WTC11 (cell line): ENCODE measurements at regions not wholly inside any gene's neighbourhood (a gene's known extent, or its start where the extent isn't known, plus 50 kb on each side); places are given as distances from the start of the nearest gene placed in this dataset.

Experiments
- ATAC-seq: fragments of 200-7000 bp; cut with Tn5 transposase; 2 replicates; pipeline ENCODE4 v1.10.0; 2021; ENCODE audit warnings: mild to moderate bottlenecking, moderate library complexity
- CTCF ChIA-PET: fragments of 300-600 bp; sonication (Branson Sonifier 250); formaldehyde crosslinking; loops from one replicate; lab custom pipeline; 2021; ENCODE audit warnings: antibody characterized with exemption; lab: Charles Lee
- POLR2A ChIA-PET: fragments of 350-600 bp; sonication (Branson Sonifier 250); formaldehyde crosslinking; loops from one replicate; lab custom pipeline; 2021; ENCODE audit warnings: antibody characterized with exemption; lab: Charles Lee
- DNase-seq: peaks from one replicate; pipeline ENCODE4 v3.0.0; 2021; ENCODE audit warnings: low spot score
- H3K27ac Mint-ChIP-seq: 2 replicates; pipeline ENCODE4 v1.8.0; 2021; ENCODE audit warnings: mixed read lengths
- H3K27me3 Mint-ChIP-seq: 2 replicates; pipeline ENCODE4 v1.8.0; 2021; ENCODE audit warnings: low read depth, mild to moderate bottlenecking, moderate library complexity, mixed read lengths
- H3K36me3 Mint-ChIP-seq: 2 replicates; pipeline ENCODE4 v1.8.0; 2021; ENCODE audit warnings: mixed read lengths
- H3K4me1 Mint-ChIP-seq: 2 replicates; pipeline ENCODE4 v1.8.0; 2022; ENCODE audit warnings: mixed read lengths
- H3K4me3 Mint-ChIP-seq: 2 replicates; pipeline ENCODE4 v1.8.0; 2021; ENCODE audit warnings: mild to moderate bottlenecking, moderate library complexity, mixed read lengths
- H3K9me3 Mint-ChIP-seq: 2 replicates; pipeline ENCODE4 v1.8.0; 2021; ENCODE audit warnings: mixed read lengths
- EMX1 ChIP-seq: fragments of 250-450 bp; sonication (Bioruptor Pico); IDR thresholded peaks from 2 replicates; pipeline ENCODE4 v1.8.0; 2021; ENCODE audit warnings: mild to moderate bottlenecking
- GRHL2 ChIP-seq: fragments of 250-450 bp; sonication (Bioruptor Pico); IDR thresholded peaks from 2 replicates; pipeline ENCODE4 v1.8.0; 2022; ENCODE audit warnings: mild to moderate bottlenecking, moderate library complexity; ENCODE audit not compliant: insufficient replicate concordance, severe bottlenecking
- MXD4 ChIP-seq: fragments of 250-450 bp; sonication (Bioruptor Pico); IDR thresholded peaks from 2 replicates; pipeline ENCODE4 v1.8.0; 2021; ENCODE audit warnings: mild to moderate bottlenecking, moderate library complexity, borderline replicate concordance
- NFATC4 ChIP-seq: fragments of 250-450 bp; sonication (Bioruptor Pico); IDR thresholded peaks from 2 replicates; pipeline ENCODE4 v1.9.0; 2021; ENCODE audit warnings: mild to moderate bottlenecking
- PRDM15 ChIP-seq: sonication (generic); formaldehyde crosslinking; IDR thresholded peaks from 2 replicates; pipeline ENCODE4 v1.8.0; 2022; ENCODE audit warnings: missing genetic modification reagents
- RELA ChIP-seq: sonication (generic); formaldehyde crosslinking; IDR thresholded peaks from 2 replicates; pipeline ENCODE4 v1.8.1; 2022; ENCODE audit warnings: missing genetic modification reagents, mild to moderate bottlenecking, borderline replicate concordance
- ZNF121 ChIP-seq: sonication (generic); formaldehyde crosslinking; IDR thresholded peaks from 2 replicates; pipeline ENCODE4 v1.8.0; 2023; ENCODE audit warnings: missing genetic modification reagents
- ZNF232 ChIP-seq: sonication (generic); formaldehyde crosslinking; IDR thresholded peaks from 2 replicates; pipeline ENCODE4 v1.8.0; 2022; ENCODE audit warnings: mild to moderate bottlenecking, missing genetic modification reagents
- ZNF317 ChIP-seq: sonication (generic); formaldehyde crosslinking; IDR thresholded peaks from 2 replicates; pipeline ENCODE4 v1.8.1; 2023; ENCODE audit warnings: low read depth, mild to moderate bottlenecking, moderate library complexity, missing genetic modification reagents, borderline replicate concordance
- ZNF396 ChIP-seq: fragments of 250-450 bp; sonication (Bioruptor Pico); IDR thresholded peaks from 2 replicates; pipeline ENCODE4 v1.8.0; 2021; ENCODE audit warnings: mild to moderate bottlenecking, moderate library complexity, borderline replicate concordance
- TF ChIP-seq, protein P1 (sequence below): fragments of 250-450 bp; sonication (Bioruptor Pico); IDR thresholded peaks from 2 replicates; pipeline ENCODE4 v2.1.2; 2022; ENCODE audit warnings: mild to moderate bottlenecking, moderate library complexity
- TF ChIP-seq, protein P2 (sequence below): fragments of 250-450 bp; sonication (Bioruptor Pico); conservative IDR thresholded peaks from 2 replicates; pipeline ENCODE4 v1.9.0; 2021; ENCODE audit warnings: mild to moderate bottlenecking
- TF ChIP-seq, protein P3 (sequence below): sonication (generic); formaldehyde crosslinking; IDR thresholded peaks from 2 replicates; pipeline ENCODE4 v1.8.1; 2022; ENCODE audit warnings: mild to moderate bottlenecking, moderate library complexity, missing genetic modification reagents
- TF ChIP-seq, protein P4 (sequence below): fragments of 250-450 bp; sonication (Bioruptor Pico); IDR thresholded peaks from 2 replicates; pipeline ENCODE4 v1.8.0; 2021; ENCODE audit warnings: mild to moderate bottlenecking
- TF ChIP-seq, protein P5 (sequence below): sonication (generic); formaldehyde crosslinking; IDR thresholded peaks from 2 replicates; pipeline ENCODE4 v1.8.0; 2022; ENCODE audit warnings: mild to moderate bottlenecking, missing genetic modification reagents
- TF ChIP-seq, protein P6 (sequence below): sonication (generic); formaldehyde crosslinking; IDR thresholded peaks from 2 replicates; pipeline ENCODE4 v1.8.1; 2022; ENCODE audit warnings: mild to moderate bottlenecking, missing genetic modification reagents, moderate library complexity, borderline replicate concordance

GRCh38 chr2:58376592-58376991 is 135.5 kb upstream of the FANCL start (continued):
- TF ChIP-seq PRDM15, result no peak
- TF ChIP-seq, protein P1, sequence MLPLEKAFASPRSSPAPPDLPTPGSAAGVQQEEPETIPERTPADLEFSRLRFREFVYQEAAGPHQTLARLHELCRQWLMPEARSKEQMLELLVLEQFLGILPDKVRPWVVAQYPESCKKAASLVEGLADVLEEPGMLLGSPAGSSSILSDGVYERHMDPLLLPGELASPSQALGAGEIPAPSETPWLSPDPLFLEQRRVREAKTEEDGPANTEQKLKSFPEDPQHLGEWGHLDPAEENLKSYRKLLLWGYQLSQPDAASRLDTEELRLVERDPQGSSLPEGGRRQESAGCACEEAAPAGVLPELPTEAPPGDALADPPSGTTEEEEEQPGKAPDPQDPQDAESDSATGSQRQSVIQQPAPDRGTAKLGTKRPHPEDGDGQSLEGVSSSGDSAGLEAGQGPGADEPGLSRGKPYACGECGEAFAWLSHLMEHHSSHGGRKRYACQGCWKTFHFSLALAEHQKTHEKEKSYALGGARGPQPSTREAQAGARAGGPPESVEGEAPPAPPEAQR (CRISPR knock-in tag), result no peak
- no peak for TF ChIP-seq ZNF232 (CRISPR knock-in tag)
- TF ChIP-seq, protein P2, sequence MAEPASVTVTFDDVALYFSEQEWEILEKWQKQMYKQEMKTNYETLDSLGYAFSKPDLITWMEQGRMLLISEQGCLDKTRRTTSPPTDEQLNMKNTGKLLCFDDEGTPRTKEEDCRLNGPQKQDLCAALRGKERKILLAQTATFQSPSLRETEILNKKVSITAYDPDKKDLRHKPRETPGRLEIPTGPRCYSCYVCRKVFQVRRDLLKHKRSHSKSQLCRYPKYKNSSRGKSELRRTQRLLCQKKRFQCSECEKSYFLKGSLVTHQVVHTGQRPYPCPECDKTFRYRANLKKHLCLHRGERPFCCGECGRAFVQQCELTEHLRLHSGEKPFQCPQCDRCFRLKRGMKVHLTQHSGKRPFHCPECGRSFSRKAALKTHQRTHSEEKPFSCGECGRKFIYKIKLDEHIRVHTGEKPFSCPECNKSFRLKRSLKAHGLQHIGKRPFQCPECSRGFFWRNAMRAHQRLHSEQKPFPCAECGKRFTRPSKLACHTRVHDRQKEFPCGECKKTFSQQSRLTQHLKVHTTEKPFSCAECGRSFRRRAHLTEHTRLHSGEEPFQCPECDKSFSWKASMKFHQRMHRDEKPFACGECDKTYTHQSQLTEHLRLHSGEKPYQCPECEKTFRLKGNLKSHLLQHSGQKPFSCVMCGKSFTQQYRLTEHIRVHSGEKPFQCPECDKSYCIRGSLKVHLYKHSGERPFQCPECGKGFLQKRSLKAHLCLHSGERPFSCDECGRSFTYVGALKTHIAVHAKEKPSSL (CRISPR knock-in tag), result no peak

GRCh38 chr2:58369594-58369993 is 128.5 kb upstream of the FANCL start:
- POLR2A ChIA-PET, result no interaction called here
- CTCF ChIA-PET, result no interaction called here
- no peaks in the 10 kb centered on the region for H3K27me3 Mint-ChIP-seq
- H3K36me3 Mint-ChIP-seq, result no peaks in the 10 kb centered on the region
- DNase-seq, result no peak
- peaks cover 12% of the 10 kb centered on the region for H3K9me3 Mint-ChIP-seq
- H3K4me1 Mint-ChIP-seq, result peaks cover 11% of the 10 kb centered on the region
- TF ChIP-seq NFATC4 (CRISPR knock-in tag), result no peak
- TF ChIP-seq, protein P3, sequence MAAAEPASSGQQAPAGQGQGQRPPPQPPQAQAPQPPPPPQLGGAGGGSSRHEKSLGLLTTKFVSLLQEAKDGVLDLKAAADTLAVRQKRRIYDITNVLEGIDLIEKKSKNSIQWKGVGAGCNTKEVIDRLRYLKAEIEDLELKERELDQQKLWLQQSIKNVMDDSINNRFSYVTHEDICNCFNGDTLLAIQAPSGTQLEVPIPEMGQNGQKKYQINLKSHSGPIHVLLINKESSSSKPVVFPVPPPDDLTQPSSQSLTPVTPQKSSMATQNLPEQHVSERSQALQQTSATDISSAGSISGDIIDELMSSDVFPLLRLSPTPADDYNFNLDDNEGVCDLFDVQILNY (CRISPR knock-in tag), result no peak
- TF ChIP-seq, protein P4, sequence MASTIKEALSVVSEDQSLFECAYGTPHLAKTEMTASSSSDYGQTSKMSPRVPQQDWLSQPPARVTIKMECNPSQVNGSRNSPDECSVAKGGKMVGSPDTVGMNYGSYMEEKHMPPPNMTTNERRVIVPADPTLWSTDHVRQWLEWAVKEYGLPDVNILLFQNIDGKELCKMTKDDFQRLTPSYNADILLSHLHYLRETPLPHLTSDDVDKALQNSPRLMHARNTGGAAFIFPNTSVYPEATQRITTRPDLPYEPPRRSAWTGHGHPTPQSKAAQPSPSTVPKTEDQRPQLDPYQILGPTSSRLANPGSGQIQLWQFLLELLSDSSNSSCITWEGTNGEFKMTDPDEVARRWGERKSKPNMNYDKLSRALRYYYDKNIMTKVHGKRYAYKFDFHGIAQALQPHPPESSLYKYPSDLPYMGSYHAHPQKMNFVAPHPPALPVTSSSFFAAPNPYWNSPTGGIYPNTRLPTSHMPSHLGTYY, result no peak
- no peak for TF ChIP-seq EMX1 (CRISPR knock-in tag)
- no peak for TF ChIP-seq ZNF396 (CRISPR knock-in tag)
- TF ChIP-seq, all 79 proteins: peak for 0
- Mint-ChIP-seq H3K4me3 (no peak overlapping the region), H3K27ac (no peak overlapping the region)
- no peak for ATAC-seq

DNA sequence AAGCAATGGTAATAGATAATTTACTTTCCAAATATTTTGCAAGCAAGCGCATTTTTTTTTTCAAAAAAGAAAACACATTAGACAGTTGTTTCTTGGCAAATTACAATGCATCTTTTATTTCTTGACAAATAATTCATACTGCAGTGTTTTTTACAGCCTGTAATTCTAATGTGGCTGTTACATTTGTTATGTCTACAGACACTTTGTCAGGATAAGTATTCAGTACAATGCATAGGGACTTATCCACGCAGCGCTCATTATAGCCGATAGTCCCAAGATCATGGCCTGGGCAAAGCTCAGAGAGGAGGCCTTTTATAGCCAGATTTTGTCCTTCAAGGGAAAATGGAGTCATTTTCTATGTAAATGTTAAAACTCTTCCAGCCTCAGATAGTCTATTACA is 123.0 kb upstream of the FANCL start:
- Mint-ChIP-seq H3K27me3 (no peaks in the 10 kb centered on the region), H3K4me1 (peaks cover 5% of the 10 kb centered on the region), H3K9me3 (no peaks in the 10 kb centered on the region), H3K36me3 (no peaks in the 10 kb centered on the region), H3K4me3 (no peak overlapping the region), H3K27ac (no peak overlapping the region)
- TF ChIP-seq, protein P5, sequence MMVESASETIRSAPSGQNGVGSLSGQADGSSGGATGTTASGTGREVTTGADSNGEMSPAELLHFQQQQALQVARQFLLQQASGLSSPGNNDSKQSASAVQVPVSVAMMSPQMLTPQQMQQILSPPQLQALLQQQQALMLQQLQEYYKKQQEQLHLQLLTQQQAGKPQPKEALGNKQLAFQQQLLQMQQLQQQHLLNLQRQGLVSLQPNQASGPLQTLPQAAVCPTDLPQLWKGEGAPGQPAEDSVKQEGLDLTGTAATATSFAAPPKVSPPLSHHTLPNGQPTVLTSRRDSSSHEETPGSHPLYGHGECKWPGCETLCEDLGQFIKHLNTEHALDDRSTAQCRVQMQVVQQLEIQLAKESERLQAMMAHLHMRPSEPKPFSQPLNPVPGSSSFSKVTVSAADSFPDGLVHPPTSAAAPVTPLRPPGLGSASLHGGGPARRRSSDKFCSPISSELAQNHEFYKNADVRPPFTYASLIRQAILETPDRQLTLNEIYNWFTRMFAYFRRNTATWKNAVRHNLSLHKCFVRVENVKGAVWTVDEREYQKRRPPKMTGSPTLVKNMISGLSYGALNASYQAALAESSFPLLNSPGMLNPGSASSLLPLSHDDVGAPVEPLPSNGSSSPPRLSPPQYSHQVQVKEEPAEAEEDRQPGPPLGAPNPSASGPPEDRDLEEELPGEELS, result no peak
- TF ChIP-seq RELA (CRISPR knock-in tag) (no peak), ZNF317 (no peak), MXD4 (CRISPR knock-in tag) (no peak), GRHL2 (CRISPR knock-in tag) (no peak), ZNF121 (no peak)
- TF ChIP-seq, protein P6, sequence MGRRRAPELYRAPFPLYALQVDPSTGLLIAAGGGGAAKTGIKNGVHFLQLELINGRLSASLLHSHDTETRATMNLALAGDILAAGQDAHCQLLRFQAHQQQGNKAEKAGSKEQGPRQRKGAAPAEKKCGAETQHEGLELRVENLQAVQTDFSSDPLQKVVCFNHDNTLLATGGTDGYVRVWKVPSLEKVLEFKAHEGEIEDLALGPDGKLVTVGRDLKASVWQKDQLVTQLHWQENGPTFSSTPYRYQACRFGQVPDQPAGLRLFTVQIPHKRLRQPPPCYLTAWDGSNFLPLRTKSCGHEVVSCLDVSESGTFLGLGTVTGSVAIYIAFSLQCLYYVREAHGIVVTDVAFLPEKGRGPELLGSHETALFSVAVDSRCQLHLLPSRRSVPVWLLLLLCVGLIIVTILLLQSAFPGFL, result no peak
- TF ChIP-seq, protein P1 (CRISPR knock-in tag), result no peak
- ATAC-seq, result no peak
- CTCF ChIA-PET, result no interaction called here
- POLR2A ChIA-PET, result no interaction called here
- DNase-seq, result no peak
